ENCODE measurements at regions not wholly inside any gene's neighbourhood (a gene's known extent, or its start where the extent isn't known, plus 50 kb on each side); places are given as distances from the start of the nearest gene placed in this dataset.

DNA sequence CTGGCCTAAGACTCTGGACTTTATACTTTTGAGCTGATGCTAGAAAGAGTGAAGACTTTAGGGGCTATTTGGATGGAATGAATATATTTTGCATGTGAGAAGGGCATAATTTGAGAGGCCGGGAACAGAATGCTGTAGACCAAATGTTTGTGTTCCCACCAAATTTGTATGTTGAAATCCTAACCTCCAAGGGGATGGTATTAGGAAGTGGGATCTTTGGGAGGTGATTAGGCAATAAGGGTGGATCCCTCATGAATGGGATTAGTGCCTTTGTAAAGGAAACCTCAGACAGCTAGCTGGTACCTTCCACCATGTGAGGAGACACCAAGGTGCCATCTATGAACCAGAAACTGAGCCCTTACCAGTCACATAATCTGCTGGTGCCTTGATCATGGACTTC lies 165.1 kb upstream of the S1PR3 start:
- CTCF ChIA-PET: no interaction called here
- H3K27ac Mint-ChIP-seq: no peak overlapping the region
- POLR2A ChIA-PET: no interaction called here
- no peaks in the 10 kb centered on the region for H3K4me1 Mint-ChIP-seq (ENCODE audit: low read depth)
- peaks cover 5% of the 10 kb centered on the region for H3K9me3 Mint-ChIP-seq
- no peak for TF ChIP-seq CTCF (IDR thresholded peaks at IDR 0.05)
- intact Hi-C loops (cut with micrococcal nuclease): no loop called here
- H3K4me3 Mint-ChIP-seq: no peak overlapping the region
- DNase-seq: no peak
- peaks cover 60% of the 10 kb centered on the region for H3K27me3 Mint-ChIP-seq
- ATAC-seq: no peak
- H3K36me3 Mint-ChIP-seq (ENCODE audit: low read depth): no peaks in the 10 kb centered on the region

DNA sequence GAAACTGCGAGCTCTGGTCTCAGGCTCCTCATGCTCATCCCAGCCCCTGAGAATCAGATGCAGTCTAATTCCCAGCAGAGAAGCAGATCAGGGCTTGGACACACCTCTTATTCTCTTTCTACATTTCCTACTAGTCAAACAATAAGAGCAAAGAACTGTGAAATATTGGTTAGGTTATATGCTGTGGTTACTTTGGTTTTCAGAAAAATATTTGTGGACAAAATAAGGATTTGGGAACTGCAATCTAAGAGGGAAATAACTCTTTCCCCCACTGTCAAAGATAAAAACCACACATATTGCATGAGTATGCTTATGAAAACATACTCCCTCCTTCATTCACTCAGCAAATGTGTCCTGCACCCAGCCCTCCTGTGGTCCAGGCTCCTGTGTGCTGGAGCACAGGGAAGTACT lies 164.5 kb upstream of the S1PR3 start:
- peaks cover under 1% of the 10 kb centered on the region for H3K9me3 Mint-ChIP-seq
- H3K27ac Mint-ChIP-seq: no peak overlapping the region
- intact Hi-C loops (cut with micrococcal nuclease): no loop called here
- ChIA-PET CTCF (no interaction called here), POLR2A (no interaction called here)
- no peak for TF ChIP-seq CTCF (IDR thresholded peaks at IDR 0.05)
- no peak overlapping the region for H3K4me3 Mint-ChIP-seq
- DNase-seq (no peak), ATAC-seq (no peak)
- H3K36me3 Mint-ChIP-seq (ENCODE audit: low read depth): no peaks in the 10 kb centered on the region
- H3K27me3 Mint-ChIP-seq: peaks cover 62% of the 10 kb centered on the region
- no peaks in the 10 kb centered on the region for H3K4me1 Mint-ChIP-seq (ENCODE audit: low read depth)

DNA sequence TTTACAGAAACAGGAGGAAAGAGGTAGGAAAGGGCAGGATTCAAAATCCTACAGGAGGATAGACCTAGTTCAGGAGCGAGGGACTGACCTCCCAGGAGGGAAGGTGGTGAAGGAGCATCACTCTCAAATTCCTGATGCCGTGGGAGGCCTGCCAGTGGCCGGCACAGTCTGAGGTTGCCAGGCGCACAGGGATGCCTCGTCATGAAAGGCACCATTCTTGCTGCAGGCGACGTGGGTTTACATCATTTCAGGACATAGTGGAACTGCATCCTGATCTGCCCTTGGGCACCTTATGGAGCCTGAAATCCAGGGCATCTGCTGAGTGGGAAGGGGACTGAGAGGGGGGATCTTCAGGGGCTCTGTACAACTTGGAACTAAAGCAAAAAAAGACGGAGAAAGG lies 163.2 kb upstream of the S1PR3 start:
- ChIA-PET CTCF (no interaction called here), POLR2A (no interaction called here)
- no peak overlapping the region for H3K27ac Mint-ChIP-seq
- H3K9me3 Mint-ChIP-seq: no peaks in the 10 kb centered on the region
- DNase-seq (no peak), ATAC-seq (no peak)
- peaks cover 71% of the 10 kb centered on the region for H3K27me3 Mint-ChIP-seq
- H3K4me3 Mint-ChIP-seq: no peak overlapping the region
- H3K36me3 Mint-ChIP-seq (ENCODE audit: low read depth): no peaks in the 10 kb centered on the region
- intact Hi-C loops (cut with micrococcal nuclease): no loop called here
- TF ChIP-seq CTCF (IDR thresholded peaks at IDR 0.05): no peak
- no peaks in the 10 kb centered on the region for H3K4me1 Mint-ChIP-seq (ENCODE audit: low read depth)

- DNase-seq (no peak), ATAC-seq (no peak)
- no peak for TF ChIP-seq CTCF (IDR thresholded peaks at IDR 0.05)
- intact Hi-C loops (cut with micrococcal nuclease): no loop called here
- POLR2A ChIA-PET: no interaction called here
- Mint-ChIP-seq H3K36me3 (ENCODE audit: low read depth) (no peaks in the 10 kb centered on the region), H3K4me1 (ENCODE audit: low read depth) (no peaks in the 10 kb centered on the region), H3K27ac (no peak overlapping the region), H3K9me3 (no peaks in the 10 kb centered on the region), H3K4me3 (no peak overlapping the region), H3K27me3 (peaks cover 73% of the 10 kb centered on the region)
- CTCF ChIA-PET: no interaction called here
Observed at GRCh38 chr9:88828492-88828974, 162.7 kb upstream of the S1PR3 start.

DNA sequence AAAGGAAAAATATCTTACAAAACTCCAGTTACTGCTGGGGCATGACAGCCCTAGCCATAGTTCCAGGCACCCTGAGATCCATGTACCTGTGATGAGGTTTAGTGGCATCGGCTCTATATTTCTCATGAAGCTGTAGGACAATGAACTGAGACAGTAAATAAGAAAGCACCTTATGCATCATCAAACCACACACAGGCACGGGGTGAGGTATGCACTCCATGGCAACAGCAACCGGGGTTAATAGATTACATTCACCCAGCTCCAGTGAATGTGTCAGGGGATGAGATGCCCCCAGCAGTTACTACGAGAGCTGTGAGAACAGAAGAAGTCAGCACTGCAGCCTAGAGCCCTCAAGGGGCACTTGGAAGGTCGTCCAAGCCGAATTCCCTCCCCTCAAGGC lies 162.0 kb upstream of the S1PR3 start:
- no peak overlapping the region for H3K4me3 Mint-ChIP-seq
- no peaks in the 10 kb centered on the region for H3K36me3 Mint-ChIP-seq (ENCODE audit: low read depth)
- H3K4me1 Mint-ChIP-seq (ENCODE audit: low read depth): peaks cover 5% of the 10 kb centered on the region
- H3K27me3 Mint-ChIP-seq: peaks cover 79% of the 10 kb centered on the region
- ChIA-PET POLR2A (no interaction called here), CTCF (no interaction called here)
- no peak for TF ChIP-seq CTCF (IDR thresholded peaks at IDR 0.05)
- H3K27ac Mint-ChIP-seq: no peak overlapping the region
- ATAC-seq (peak; percentile 80), DNase-seq (peak; percentile 48)
- intact Hi-C loops (cut with micrococcal nuclease): no loop called here
- no peaks in the 10 kb centered on the region for H3K9me3 Mint-ChIP-seq

Data from activated CD8-positive, alpha-beta T cell treated with anti-CD3 and anti-CD28 coated beads for 36 hours (primary cell).